Glutamatergic neuron (in vitro differentiated cells): ENCODE measurements at regions not wholly inside any gene's neighbourhood (a gene's known extent, or its start where the extent isn't known, plus 50 kb on each side); places are given as distances from the start of the nearest gene placed in this dataset.

Experiments used
- DNase-seq: peaks from one replicate; pipeline ENCODE4 v3.0.0; 2022
- H3K27ac Mint-ChIP-seq: one replicate; pipeline ENCODE4 v1.8.0; 2020; ENCODE audit warnings: mild to moderate bottlenecking, mixed read lengths, inconsistent platforms; ENCODE audit not compliant: unreplicated experiment
- H3K27me3 Mint-ChIP-seq: one replicate; pipeline ENCODE4 v1.8.0; 2020; ENCODE audit warnings: mild to moderate bottlenecking, moderate library complexity, mixed read lengths, inconsistent platforms; ENCODE audit not compliant: unreplicated experiment
- H3K36me3 Mint-ChIP-seq: one replicate; pipeline ENCODE4 v1.8.0; 2020; ENCODE audit warnings: mild to moderate bottlenecking, mixed read lengths, inconsistent platforms; ENCODE audit not compliant: unreplicated experiment
- H3K4me1 Mint-ChIP-seq: one replicate; pipeline ENCODE4 v1.8.0; 2020; ENCODE audit warnings: mild to moderate bottlenecking, low read depth, mixed read lengths, inconsistent platforms; ENCODE audit not compliant: unreplicated experiment
- H3K4me3 Mint-ChIP-seq: one replicate; pipeline ENCODE4 v1.8.0; 2020; ENCODE audit warnings: mild to moderate bottlenecking, mixed read lengths, inconsistent platforms; ENCODE audit not compliant: unreplicated experiment
- H3K9me3 Mint-ChIP-seq: one replicate; pipeline ENCODE4 v1.8.0; 2020; ENCODE audit warnings: mild to moderate bottlenecking, moderate library complexity, mixed read lengths, inconsistent platforms; ENCODE audit not compliant: unreplicated experiment
- TF ChIP-seq, protein P1 (sequence below): fragments of 200-600 bp; sonication (generic); IDR thresholded peaks from one replicate; pipeline ENCODE4 v1.5.0; 2021; ENCODE audit not compliant: partially characterized antibody, unreplicated experiment

DNA sequence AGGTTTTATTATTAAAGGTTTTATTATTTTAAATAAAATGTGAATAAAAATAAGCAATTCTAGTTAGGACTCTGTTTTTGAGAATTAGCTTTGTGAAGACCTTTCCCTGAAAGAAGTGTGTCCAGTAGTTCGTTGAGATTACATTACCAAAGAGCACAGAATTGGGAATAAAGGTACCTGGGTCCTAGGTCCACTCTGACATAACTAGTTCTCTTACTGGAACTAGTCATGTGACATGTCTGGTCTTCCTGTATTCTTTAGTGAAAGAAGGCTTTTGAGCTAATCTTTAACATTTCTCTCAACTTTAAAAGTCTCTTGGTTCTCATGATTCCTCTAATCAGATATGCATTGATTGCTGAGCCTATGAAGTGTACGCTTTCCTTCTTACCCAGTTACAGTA is 292.0 kb upstream of the SMIM31 start:
- no peak overlapping the region for H3K4me3 Mint-ChIP-seq
- H3K36me3 Mint-ChIP-seq, result no peaks in the 10 kb centered on the region
- DNase-seq, result no peak
- no peaks in the 10 kb centered on the region for H3K4me1 Mint-ChIP-seq
- no peak overlapping the region for H3K27ac Mint-ChIP-seq
- H3K9me3 Mint-ChIP-seq, result no peaks in the 10 kb centered on the region
- TF ChIP-seq, protein P1, sequence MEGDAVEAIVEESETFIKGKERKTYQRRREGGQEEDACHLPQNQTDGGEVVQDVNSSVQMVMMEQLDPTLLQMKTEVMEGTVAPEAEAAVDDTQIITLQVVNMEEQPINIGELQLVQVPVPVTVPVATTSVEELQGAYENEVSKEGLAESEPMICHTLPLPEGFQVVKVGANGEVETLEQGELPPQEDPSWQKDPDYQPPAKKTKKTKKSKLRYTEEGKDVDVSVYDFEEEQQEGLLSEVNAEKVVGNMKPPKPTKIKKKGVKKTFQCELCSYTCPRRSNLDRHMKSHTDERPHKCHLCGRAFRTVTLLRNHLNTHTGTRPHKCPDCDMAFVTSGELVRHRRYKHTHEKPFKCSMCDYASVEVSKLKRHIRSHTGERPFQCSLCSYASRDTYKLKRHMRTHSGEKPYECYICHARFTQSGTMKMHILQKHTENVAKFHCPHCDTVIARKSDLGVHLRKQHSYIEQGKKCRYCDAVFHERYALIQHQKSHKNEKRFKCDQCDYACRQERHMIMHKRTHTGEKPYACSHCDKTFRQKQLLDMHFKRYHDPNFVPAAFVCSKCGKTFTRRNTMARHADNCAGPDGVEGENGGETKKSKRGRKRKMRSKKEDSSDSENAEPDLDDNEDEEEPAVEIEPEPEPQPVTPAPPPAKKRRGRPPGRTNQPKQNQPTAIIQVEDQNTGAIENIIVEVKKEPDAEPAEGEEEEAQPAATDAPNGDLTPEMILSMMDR, result no peak
- H3K27me3 Mint-ChIP-seq, result peaks cover 2% of the 10 kb centered on the region

DNA sequence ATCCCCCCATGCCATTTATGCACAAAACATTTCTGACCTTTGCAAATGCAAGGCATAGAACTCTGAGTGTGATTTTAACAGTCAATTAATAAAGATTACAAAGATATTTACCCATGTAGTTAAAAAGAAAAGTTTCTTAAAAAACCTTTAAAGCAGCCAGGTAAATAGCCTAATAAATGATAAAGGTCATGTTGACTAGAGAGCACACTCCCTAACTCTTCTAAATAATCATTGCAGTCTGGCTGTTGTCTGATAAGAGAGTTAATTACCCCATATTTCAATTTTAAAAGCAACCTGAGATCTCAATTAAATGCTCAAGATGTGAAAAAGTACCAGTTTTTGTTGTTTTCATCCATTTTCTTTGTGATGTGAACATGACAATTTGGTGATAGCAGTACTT is 291.5 kb upstream of the SMIM31 start:
- H3K27me3 Mint-ChIP-seq, result peaks cover 2% of the 10 kb centered on the region
- no peak for DNase-seq
- no peak overlapping the region for H3K27ac Mint-ChIP-seq
- TF ChIP-seq, protein P1, result no peak
- H3K9me3 Mint-ChIP-seq, result no peaks in the 10 kb centered on the region
- no peaks in the 10 kb centered on the region for H3K36me3 Mint-ChIP-seq
- H3K4me1 Mint-ChIP-seq, result no peaks in the 10 kb centered on the region
- no peak overlapping the region for H3K4me3 Mint-ChIP-seq

DNA sequence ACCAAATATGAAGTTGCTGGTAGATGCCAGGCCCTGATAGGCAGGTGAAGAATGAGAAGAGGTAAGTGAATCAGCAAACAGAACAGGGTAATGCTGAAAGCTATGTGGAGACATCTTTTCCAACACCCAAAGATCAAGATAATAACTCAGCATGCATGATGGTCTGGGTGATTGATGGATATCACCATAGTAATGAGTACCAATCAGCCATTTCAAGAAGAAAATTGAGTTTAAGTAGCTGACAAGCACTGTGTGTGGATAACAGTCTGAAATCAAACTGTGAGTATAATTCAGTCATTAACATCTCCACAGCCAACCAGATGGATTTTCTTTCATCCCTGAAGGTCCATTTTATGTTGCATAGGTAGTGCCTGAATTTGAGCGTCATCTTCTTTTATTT is 289.6 kb upstream of the SMIM31 start:
- Mint-ChIP-seq H3K36me3 (no peaks in the 10 kb centered on the region), H3K4me1 (no peaks in the 10 kb centered on the region), H3K9me3 (no peaks in the 10 kb centered on the region), H3K4me3 (no peak overlapping the region), H3K27me3 (no peaks in the 10 kb centered on the region), H3K27ac (no peak overlapping the region)
- no peak for DNase-seq
- TF ChIP-seq, protein P1, result no peak

DNA sequence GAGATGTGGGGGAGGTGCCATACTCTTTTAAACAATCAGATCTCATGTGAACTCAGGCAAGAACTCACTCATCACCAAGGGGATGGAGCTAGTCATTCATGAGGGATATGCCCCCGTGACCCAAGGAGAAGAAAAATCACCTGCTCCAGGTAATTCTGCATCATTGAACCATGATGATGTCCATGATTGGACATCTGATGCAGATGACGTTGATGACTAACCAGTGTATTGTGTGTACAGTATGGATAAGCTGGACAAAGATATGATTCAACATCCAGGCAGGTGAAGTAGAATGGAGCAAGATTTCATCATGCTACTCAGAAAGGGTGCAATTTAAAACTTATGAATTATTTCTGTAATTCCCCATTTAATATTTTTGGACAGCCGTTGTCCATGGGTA is 286.4 kb upstream of the SMIM31 start:
- Mint-ChIP-seq H3K27ac (no peak overlapping the region), H3K27me3 (no peaks in the 10 kb centered on the region), H3K9me3 (no peaks in the 10 kb centered on the region), H3K4me1 (no peaks in the 10 kb centered on the region), H3K36me3 (no peaks in the 10 kb centered on the region), H3K4me3 (no peak overlapping the region)
- TF ChIP-seq, protein P1, result no peak
- no peak for DNase-seq

DNA sequence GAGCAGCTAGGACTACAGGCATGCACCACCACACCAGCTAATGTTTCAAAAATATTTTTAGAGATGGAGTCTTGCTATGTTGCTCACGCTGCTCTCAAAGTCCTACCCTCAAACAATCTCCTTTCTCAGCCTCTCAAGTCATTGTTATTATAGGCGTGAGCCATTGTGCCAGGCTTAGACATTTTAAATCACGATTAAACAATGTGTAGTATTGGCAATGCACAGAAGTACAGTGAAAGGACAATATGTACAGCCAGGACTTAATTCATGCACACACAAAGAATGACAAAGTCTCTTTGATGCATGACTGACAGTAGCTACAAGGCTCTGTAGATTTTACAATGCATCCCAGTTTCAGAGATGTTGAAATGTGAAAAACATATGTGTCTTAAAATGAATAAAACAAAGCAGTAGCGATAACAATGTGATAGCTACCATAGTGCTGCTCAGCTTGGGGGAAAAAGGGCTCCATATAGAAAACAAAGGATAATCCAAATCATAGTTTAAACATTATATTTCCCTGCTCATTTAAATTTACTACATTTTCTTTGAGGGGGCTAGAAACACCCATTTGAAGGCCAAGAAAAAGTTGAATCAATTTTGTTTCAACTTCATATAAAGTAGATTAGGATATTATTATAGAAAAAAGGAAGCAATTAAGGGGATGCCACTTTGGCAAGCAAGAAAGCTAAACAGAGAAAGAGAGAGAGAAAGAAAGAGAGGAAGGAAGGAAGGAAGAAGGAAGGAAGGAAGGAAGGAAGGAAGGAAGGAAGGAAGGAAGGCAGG is 272.4 kb upstream of the SMIM31 start:
- DNase-seq, result no peak
- Mint-ChIP-seq H3K9me3 (no peaks in the 10 kb centered on the region), H3K36me3 (no peaks in the 10 kb centered on the region), H3K27ac (no peak overlapping the region), H3K4me1 (peaks cover 9% of the 10 kb centered on the region), H3K4me3 (no peak overlapping the region), H3K27me3 (no peaks in the 10 kb centered on the region)
- TF ChIP-seq, protein P1, result no peak
